Body of pancreas (tissue), 4 donors: ENCODE measurements at regions not wholly inside any gene's neighbourhood (a gene's known extent, or its start where the extent isn't known, plus 50 kb on each side); places are given as distances from the start of the nearest gene placed in this dataset.

Experiments
- ATAC-seq: fragments of 150-250 bp; one replicate; pipeline ENCODE4 v1.9.1; 2016
- DNase-seq, 4 donors: peaks; one replicate each; pipeline ENCODE4 v3.0.0-alpha.2; 2019
- H3K27ac ChIP-seq, 4 donors: fragments of 200-600 bp; sonication (generic); 1 replicate in 3 of 4; 2 replicates in 1 of 4; pipeline versions ENCODE4 v1.5.1 to v1.6.1; 2016 to 2019; ENCODE audit warnings: mild to moderate bottlenecking in 1 of 4, mixed read lengths in 1 of 4, moderate library complexity in 1 of 4
- H3K27me3 ChIP-seq, 2 donors: fragments of 200-600 bp; sonication (generic); one replicate each; pipeline ENCODE4 v1.6.0; 2016; ENCODE audit warnings: mild to moderate bottlenecking in 1 of 2
- H3K36me3 ChIP-seq, 2 donors: fragments of 200-600 bp; sonication (generic); replicated peaks in 1 of 2; 2 replicates each; pipeline ENCODE4 v1.5.1; 2016; ENCODE audit warnings: low read depth in 2 of 2; ENCODE audit not compliant: insufficient read depth in 1 of 2
- H3K4me1 ChIP-seq: fragments of 200-600 bp; sonication (generic); one replicate; pipeline ENCODE4 v1.6.0; 2016
- H3K4me3 ChIP-seq, 2 donors: fragments of 200-600 bp; sonication (generic); 1 replicate in 1 of 2; 2 replicates in 1 of 2; pipeline ENCODE4 v1.5.1; 2016 to 2019
- H3K9me3 ChIP-seq, 3 donors: fragments of 200-600 bp; sonication (generic); 1 replicate in 2 of 3; 2 replicates in 1 of 3; pipeline ENCODE4 v1.5.1; 2016
- POLR2A ChIP-seq, 3 donors: fragments of 450-650 bp; IDR thresholded peaks; one replicate each; pipeline ENCODE4 v1.6.1; 2016; ENCODE audit warnings: antibody characterized with exemption in 3 of 3, mild to moderate bottlenecking in 2 of 3
- WGBS, 2 donors: methylation state at CpG; one replicate each; pipeline ENCODE4 v1.1.5; 2017; 5-methylcytosine and 5-hydroxymethylcytosine counted together
- intact Hi-C: fragments of 100-400 bp; cut with DNase I; formaldehyde crosslinking; loops from one replicate; pipeline ENCODE4 v1.15.1; 2023
- TF ChIP-seq, protein P1 (sequence below), 7 experiments: fragments of 450-650 bp in 4 of 7; fragments of 200-600 bp in 3 of 7; sonication (generic) in 3 of 7; IDR thresholded peaks; one replicate each; pipeline ENCODE4 v1.5.1; 2016 to 2019; ENCODE audit warnings: antibody characterized with exemption in 7 of 7

DNA sequence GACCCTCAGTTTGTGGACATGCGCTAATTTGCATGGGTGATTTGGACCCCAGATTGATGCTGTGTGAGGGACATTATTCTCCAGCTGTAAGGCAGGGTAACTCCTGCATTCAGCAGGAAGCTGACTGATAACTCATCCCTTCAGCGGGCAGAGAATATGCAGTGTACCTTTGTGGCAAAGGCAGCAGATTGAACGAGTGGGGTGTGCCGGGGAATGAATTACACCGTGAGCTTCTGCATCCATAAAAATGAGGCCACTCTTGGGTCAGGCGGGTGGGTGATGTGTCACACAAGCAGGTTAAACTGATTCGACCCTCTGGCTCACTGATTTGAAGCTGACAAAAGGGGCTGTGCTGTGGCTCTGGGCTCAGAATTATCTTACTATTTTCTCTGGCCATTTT is 128.9 kb upstream of the PMFBP1 start:
- no peak overlapping the region for H3K4me3 ChIP-seq
- no peaks in the 10 kb centered on the region for H3K36me3 ChIP-seq
- H3K27me3 ChIP-seq = no peaks in the 10 kb centered on the region
- no peaks in the 10 kb centered on the region for H3K9me3 ChIP-seq
- intact Hi-C loops = no loop called here
- no peak for DNase-seq
- H3K4me1 ChIP-seq = peaks cover 4% of the 10 kb centered on the region
- 68 to 79% methylated on average over 7 of the region's 7 CpGs for WGBS, 2 donors
- H3K27ac ChIP-seq = no peak overlapping the region
- no peak for ATAC-seq
- TF ChIP-seq, protein P1, sequence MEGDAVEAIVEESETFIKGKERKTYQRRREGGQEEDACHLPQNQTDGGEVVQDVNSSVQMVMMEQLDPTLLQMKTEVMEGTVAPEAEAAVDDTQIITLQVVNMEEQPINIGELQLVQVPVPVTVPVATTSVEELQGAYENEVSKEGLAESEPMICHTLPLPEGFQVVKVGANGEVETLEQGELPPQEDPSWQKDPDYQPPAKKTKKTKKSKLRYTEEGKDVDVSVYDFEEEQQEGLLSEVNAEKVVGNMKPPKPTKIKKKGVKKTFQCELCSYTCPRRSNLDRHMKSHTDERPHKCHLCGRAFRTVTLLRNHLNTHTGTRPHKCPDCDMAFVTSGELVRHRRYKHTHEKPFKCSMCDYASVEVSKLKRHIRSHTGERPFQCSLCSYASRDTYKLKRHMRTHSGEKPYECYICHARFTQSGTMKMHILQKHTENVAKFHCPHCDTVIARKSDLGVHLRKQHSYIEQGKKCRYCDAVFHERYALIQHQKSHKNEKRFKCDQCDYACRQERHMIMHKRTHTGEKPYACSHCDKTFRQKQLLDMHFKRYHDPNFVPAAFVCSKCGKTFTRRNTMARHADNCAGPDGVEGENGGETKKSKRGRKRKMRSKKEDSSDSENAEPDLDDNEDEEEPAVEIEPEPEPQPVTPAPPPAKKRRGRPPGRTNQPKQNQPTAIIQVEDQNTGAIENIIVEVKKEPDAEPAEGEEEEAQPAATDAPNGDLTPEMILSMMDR (IDR thresholded peaks at IDR 0.05) = no peak

GRCh38 chr16:72299684-72300243 is 127.8 kb upstream of the PMFBP1 start:
- TF ChIP-seq POLR2A (IDR thresholded peaks at IDR 0.05) = no peak
- TF ChIP-seq, protein P1 (IDR thresholded peaks at IDR 0.05) = no peak
- DNase-seq (no peak), ATAC-seq (no peak)
- no peak overlapping the region for H3K4me3 ChIP-seq
- H3K27me3 ChIP-seq = no peaks in the 10 kb centered on the region
- no peak overlapping the region for H3K27ac ChIP-seq
- no peaks in the 10 kb centered on the region for H3K36me3 ChIP-seq
- peaks cover 4% of the 10 kb centered on the region for H3K4me1 ChIP-seq
- WGBS, 2 donors = 93 to 94% methylated on average over 2 of the region's 2 CpGs
- H3K9me3 ChIP-seq = no peaks in the 10 kb centered on the region
- intact Hi-C loops = no loop called here

- Histone ChIP-seq H3K36me3 (no peaks in the 10 kb centered on the region), H3K4me1 (peaks cover 4% of the 10 kb centered on the region), H3K27ac (no peak overlapping the region), H3K4me3 (no peak overlapping the region), H3K27me3 (no peaks in the 10 kb centered on the region), H3K9me3 (no peaks in the 10 kb centered on the region)
- intact Hi-C loops = no loop called here
- ATAC-seq = no peak
- 39 to 62% methylated on average over 1 of the region's 1 CpG for WGBS, 2 donors
- DNase-seq = no peak
- TF ChIP-seq POLR2A (IDR thresholded peaks at IDR 0.05) = no peak
- TF ChIP-seq, protein P1 (IDR thresholded peaks at IDR 0.05) = no peak
Measured at GRCh38 chr16:72298961-72299360, 127.0 kb upstream of the PMFBP1 start.

DNA sequence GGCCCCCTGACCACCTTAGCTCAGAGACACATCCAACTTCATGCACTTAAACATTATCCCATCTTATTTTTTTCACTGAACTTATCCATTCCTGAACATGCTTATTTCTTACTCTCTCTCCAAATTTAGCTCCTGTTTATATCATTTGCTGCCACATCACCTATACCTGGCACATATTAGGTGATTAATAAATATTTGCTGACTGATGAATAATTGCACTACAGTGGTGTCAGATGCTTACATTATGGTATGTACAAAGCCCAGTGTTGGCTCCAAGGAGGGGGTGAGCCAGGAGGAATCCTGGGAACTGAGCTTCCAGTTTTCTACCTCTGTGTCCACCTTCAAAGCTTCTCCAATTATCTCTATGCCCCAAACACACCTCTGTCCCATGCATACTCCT is 124.0 kb upstream of the PMFBP1 start:
- no peaks in the 10 kb centered on the region for H3K27me3 ChIP-seq
- no peaks in the 10 kb centered on the region for H3K9me3 ChIP-seq
- ATAC-seq (no peak), DNase-seq (no peak)
- intact Hi-C loops = no loop called here
- H3K4me3 ChIP-seq = no peak overlapping the region
- no peak for TF ChIP-seq POLR2A (IDR thresholded peaks at IDR 0.05)
- TF ChIP-seq, protein P1 (IDR thresholded peaks at IDR 0.05) = no peak
- no peak overlapping the region for H3K27ac ChIP-seq
- H3K36me3 ChIP-seq = no peaks in the 10 kb centered on the region
- H3K4me1 ChIP-seq = peaks cover 4% of the 10 kb centered on the region

- Histone ChIP-seq H3K27ac (peak overlapping the region in 1 of 4 donors; percentile 33), H3K36me3 (no peaks in the 10 kb centered on the region), H3K9me3 (no peaks in the 10 kb centered on the region), H3K4me3 (no peak overlapping the region), H3K4me1 (no peaks in the 10 kb centered on the region), H3K27me3 (no peaks in the 10 kb centered on the region)
- DNase-seq = no peak
- peak; percentile 60 for ATAC-seq
- TF ChIP-seq POLR2A (IDR thresholded peaks at IDR 0.05) = no peak
- TF ChIP-seq, protein P1 (IDR thresholded peaks at IDR 0.05) = no peak
- intact Hi-C loops = no loop called here
Measured at GRCh38 chr16:72291531-72291981, 119.6 kb upstream of the PMFBP1 start.
